Activated CD8-positive, alpha-beta memory T cell treated with anti-CD3 and anti-CD28 coated beads, Interleukin-2, amount 50 U/mL, for 24 hours (primary cell): ENCODE measurements at regions not wholly inside any gene's neighbourhood (a gene's known extent, or its start where the extent isn't known, plus 50 kb on each side); places are given as distances from the start of the nearest gene placed in this dataset.

Experiments
- DNase-seq: peaks from one replicate; pipeline ENCODE4 v3.0.0-alpha.2; 2020; ENCODE audit errors: extremely low read depth

- no peak for DNase-seq
Observed at GRCh38 chr11:69365558-69365957, 71.6 kb downstream of the MYEOV start.

- no peak for DNase-seq
Observed at GRCh38 chr11:69366591-69366990, 72.6 kb downstream of the MYEOV start.

- no peak for DNase-seq
Observed at GRCh38 chr11:69367211-69367964, 73.4 kb downstream of the MYEOV start.

DNA sequence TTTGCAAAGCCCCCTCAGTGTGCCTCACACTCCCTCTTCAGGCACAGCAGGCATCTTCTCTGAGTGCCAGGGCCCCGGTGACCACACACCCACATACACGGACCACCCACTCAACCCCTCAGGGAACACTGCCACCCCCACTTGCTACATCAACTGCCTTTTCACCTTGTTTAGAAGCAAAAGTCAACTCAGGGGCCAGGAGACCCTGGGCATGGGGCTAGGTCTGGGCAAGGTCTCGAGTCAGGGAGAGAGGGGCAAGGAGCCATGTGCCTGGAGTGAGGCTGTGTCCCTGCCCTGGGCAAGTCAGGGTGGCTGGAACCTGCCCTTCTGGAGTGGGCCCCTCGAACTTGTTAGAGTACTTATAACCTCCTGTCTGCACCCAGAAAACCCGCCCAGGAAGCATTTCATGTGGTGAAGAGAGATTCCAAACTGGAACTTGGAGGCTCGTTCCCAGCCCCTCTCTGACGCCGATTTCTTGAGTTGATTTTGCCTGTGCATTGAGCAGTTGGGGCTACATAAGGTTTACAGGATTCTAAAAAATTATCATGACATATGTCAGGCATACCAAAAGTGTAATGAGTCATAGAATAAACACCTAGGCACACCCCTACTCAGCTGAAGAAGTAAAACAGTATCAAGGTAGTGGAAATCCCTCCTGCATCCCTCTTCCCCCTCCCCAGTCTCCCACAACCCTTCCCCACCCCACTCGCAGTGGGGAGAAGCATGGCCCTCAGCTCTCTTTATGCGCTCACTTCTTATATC lies 74.3 kb downstream of the MYEOV start:
- DNase-seq: no peak

DNA sequence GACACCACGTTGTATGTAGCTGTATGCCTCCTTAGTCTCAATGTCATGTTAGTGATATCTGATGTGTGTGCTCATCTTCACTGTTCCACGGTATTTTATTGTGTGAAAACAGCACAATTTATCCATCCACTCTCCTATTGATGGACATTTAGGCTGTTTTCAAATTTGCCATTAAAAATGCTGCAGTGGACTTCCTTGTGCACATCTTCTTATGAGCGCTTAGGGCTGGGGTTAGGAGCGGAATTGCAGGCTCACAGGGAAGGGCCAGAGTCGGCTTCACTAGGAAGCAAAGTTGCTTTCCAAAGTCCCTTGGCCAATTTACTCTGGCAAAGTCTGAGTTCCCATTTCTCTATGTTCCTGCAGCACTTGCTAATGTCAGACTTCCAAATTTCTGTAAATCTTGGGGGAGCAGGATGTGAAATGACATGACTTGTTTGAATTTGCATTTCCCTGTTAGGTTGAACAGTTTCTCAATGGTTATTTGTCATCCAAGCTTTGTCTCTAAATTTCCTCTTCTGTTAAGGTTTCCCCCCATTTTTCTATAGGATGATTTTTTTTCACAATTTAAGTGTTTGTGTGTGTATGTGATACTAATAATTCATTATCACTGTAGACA lies 75.4 kb downstream of the MYEOV start:
- DNase-seq: no peak

GRCh38 chr11:69369945-69370344 lies 76.0 kb downstream of the MYEOV start:
- no peak for DNase-seq

DNA sequence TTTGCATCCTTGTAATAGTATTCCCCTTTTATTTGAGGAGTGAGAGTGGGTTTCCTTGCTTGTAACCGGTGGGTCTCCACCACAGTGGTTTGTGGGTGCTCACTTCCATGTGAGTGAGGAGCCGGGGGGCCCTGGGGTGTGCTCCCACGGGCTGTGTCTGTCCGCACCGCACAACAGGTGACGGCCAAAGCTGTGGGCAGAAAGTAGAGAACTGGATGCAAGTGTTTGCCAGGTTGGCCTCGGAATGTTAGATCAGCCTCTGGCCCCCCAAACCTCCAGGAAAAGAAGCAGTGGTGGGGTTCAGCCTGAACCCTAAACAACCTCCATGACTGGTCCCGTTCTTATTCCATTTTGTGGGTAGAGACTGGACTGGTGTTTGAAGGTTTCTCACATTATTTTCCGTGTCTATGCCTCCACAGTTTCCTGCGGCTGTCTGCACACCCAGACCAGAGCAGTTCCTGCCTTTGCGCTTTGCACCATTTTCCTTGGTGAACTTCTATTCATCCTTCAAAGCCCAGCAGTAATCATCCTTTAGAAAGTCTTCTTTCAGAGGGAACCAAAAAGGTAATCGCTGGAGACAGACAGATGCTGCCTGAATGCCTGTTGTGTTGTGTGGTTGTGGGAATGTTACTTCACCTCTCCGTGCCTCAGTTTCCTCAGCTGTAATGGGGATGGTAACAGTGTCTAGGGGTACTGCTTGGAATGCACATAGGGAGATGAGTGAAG lies 77.2 kb downstream of the MYEOV start:
- DNase-seq: no peak

- DNase-seq: no peak
Observed at GRCh38 chr11:69371731-69372588, 78.0 kb downstream of the MYEOV start.

- no peak for DNase-seq
Observed at GRCh38 chr11:69372589-69373250, 78.8 kb downstream of the MYEOV start.

- DNase-seq: no peak
Observed at GRCh38 chr11:69373251-69373635, 79.3 kb downstream of the MYEOV start.

DNA sequence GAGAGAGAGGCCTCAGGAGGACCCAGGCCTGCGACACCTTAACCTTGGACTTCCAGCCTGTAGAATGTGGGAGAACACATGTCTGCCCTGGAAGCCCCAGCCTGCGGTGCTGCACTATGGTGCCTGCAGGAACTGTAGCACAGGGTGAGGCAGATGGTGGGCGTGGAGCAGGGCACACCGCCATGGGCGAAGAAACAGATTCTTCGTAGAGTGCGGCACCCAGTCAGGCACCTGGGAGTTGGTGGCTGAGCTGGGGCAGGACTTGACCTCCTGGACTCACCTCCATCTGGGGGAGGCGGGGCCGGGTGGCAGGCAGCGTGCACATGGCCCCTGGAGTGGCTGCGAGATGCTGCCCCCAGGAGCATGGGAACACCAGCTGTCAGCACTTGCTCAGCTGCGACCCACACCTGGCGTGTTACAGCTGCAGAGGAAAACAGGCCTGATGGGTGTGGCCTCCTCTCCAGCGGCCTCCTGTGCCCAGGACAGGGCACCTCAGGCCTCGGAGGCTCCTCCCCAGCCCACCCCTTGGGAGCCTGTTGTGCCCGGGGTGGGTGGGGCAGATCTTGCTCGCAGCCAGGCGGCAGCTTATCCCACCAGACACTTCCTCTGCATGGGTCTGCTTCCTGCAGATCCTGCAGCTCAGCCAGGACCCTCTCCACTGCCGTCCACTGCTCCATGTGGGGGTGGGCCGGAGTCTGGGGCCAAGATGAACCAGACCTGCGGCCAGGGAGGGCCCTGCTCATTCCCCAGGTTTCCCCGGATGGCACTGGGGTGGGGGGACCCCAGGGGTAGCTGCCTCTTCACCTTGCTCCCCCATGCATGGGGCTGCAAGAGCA lies 80.4 kb downstream of the MYEOV start:
- no peak for DNase-seq

DNA sequence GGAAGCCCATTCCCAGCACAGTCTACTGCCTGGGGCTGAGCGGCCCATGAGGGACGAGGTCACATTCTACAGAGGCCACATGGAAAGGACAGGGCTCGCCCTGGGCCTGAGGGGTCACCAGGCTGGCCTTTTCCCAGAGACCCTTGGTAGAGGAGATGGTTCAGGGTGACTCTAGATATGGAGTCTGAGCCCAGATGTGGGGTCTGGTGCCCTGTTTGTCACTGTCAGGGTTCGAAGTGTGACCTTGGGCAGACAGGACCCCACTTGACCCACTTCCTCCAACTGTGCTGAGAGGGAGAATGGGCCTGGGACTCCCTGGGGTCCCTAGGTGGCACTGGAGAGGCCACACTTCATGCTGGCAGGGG lies 81.0 kb downstream of the MYEOV start:
- DNase-seq: no peak

GRCh38 chr11:69375316-69376154 lies 81.6 kb downstream of the MYEOV start:
- DNase-seq: no peak

- no peak for DNase-seq
Observed at GRCh38 chr11:69376155-69377028, 82.4 kb downstream of the MYEOV start.

GRCh38 chr11:69377029-69377952 lies 83.3 kb downstream of the MYEOV start:
- DNase-seq: no peak

DNA sequence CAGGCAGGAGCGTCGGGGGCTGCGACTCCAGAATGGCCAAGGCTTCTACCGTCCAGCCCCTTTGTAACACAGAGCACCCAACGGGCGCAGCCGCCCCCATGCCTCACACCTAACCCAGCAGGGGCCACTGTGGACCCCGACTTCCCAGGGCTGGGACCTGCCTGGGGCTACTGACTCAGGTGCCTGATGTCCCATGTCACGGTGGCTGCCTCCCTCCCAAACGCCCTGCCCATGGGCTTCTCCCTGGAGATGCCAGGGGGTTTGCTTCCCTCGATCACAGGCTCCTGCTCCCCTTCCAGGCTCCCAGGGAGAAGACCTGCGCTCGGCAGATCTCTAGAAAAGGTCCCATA lies 84.0 kb downstream of the MYEOV start:
- no peak for DNase-seq
